GM12872 (cell line): ENCODE measurements at regions not wholly inside any gene's neighbourhood (a gene's known extent, or its start where the extent isn't known, plus 50 kb on each side); places are given as distances from the start of the nearest gene placed in this dataset.

Source experiments
- TF ChIP-seq, protein P1 (sequence below): IDR thresholded peaks from 3 replicates; pipeline ENCODE4 v1.5.1; 2011; ENCODE audit warnings: low read depth, mild to moderate bottlenecking, low read length, moderate library complexity; ENCODE audit not compliant: insufficient read depth

- TF ChIP-seq, protein P1, sequence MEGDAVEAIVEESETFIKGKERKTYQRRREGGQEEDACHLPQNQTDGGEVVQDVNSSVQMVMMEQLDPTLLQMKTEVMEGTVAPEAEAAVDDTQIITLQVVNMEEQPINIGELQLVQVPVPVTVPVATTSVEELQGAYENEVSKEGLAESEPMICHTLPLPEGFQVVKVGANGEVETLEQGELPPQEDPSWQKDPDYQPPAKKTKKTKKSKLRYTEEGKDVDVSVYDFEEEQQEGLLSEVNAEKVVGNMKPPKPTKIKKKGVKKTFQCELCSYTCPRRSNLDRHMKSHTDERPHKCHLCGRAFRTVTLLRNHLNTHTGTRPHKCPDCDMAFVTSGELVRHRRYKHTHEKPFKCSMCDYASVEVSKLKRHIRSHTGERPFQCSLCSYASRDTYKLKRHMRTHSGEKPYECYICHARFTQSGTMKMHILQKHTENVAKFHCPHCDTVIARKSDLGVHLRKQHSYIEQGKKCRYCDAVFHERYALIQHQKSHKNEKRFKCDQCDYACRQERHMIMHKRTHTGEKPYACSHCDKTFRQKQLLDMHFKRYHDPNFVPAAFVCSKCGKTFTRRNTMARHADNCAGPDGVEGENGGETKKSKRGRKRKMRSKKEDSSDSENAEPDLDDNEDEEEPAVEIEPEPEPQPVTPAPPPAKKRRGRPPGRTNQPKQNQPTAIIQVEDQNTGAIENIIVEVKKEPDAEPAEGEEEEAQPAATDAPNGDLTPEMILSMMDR, result peak; percentile 21; the same call in 1 of the 3 replicates
Observed at GRCh38 chr10:21015851-21016250, 118.7 kb upstream of the NEBL start.

DNA sequence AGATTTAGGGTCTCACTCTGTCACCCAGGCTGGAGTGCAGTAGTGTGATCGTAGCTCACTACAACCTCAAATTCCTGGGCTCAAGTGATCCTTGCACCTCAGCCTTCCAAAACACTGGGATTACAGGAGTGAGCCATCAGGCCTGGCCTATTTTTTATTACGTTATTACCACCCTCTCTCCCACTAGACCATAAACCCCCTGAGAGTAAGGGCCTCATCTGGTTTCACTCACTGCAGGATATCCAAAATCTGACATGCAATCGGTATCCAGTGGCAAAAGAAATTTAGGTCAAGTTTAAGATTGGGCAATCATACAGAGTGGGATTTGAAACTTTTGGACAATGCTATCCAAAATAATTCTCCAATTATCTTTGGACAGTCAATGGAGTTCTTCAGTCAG lies 117.0 kb upstream of the NEBL start:
- TF ChIP-seq, protein P1, result no peak

DNA sequence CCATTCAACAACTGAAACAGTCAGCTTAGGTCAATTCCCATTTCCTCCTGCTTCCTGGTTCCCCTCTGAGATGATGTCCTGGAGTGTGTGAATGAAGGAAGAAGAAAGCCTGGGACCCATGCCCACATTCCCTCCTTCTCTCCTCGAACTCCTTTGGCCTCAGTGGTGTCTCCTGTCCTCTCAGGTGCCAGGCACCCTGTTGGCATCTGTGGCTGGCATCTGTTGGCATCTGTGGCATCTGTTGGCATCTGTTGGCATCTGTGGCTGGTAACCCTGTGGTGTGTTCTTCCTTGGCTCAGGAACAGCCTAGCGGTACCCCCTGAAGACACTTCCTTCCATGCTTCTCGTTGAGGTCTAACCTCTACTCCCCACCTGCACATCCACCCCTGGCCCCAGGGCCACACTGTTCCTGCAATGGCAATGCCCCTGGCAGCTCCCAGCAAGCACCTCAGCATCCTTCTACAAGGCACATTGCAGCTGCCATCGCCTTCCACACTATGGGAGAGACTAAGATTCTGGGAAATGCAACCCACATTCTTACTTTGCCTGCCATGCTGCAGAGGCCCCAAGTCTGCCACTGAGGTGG lies 114.4 kb upstream of the NEBL start:
- TF ChIP-seq, protein P1, result no peak

- TF ChIP-seq, protein P1, result no peak
Observed at GRCh38 chr10:21010615-21011014, 113.5 kb upstream of the NEBL start.

GRCh38 chr10:21003240-21003822 lies 106.2 kb upstream of the NEBL start:
- TF ChIP-seq, protein P1, result no peak

- TF ChIP-seq, protein P1, result no peak
Observed at GRCh38 chr10:21002091-21002878, 105.2 kb upstream of the NEBL start.

GRCh38 chr10:20999699-21000098 lies 102.6 kb upstream of the NEBL start:
- TF ChIP-seq, protein P1, result no peak
